ENCODE measurements at regions not wholly inside any gene's neighbourhood (a gene's known extent, or its start where the extent isn't known, plus 50 kb on each side); places are given as distances from the start of the nearest gene placed in this dataset.
"Not testable (repeated sequence)": the region's sequence is repeated elsewhere in the genome, so short reads cannot be mapped to it uniquely, and the experiment has no call there.

DNA sequence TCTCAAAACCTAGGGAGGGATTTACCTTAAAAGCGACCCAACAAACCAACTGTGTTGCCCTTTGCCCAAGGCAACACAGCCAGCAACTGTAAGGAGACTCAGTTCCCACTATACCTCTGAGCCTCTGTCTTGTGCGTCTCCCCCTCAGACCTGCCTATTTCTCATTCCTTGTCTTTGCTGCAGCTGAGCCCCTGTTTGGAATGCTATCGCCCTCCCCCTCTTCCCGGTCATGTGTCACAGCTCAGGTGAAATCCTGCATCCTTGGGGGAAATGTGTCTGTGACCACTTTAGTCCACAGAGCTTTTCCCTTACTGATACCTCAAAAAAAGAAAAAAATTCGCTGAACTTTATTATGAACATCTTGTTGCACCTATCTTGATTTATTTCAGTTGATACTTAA is 52.0 kb upstream of the LRIG1 start:
- no peak for DNase-seq (ENCODE audit: low read depth)

DNA sequence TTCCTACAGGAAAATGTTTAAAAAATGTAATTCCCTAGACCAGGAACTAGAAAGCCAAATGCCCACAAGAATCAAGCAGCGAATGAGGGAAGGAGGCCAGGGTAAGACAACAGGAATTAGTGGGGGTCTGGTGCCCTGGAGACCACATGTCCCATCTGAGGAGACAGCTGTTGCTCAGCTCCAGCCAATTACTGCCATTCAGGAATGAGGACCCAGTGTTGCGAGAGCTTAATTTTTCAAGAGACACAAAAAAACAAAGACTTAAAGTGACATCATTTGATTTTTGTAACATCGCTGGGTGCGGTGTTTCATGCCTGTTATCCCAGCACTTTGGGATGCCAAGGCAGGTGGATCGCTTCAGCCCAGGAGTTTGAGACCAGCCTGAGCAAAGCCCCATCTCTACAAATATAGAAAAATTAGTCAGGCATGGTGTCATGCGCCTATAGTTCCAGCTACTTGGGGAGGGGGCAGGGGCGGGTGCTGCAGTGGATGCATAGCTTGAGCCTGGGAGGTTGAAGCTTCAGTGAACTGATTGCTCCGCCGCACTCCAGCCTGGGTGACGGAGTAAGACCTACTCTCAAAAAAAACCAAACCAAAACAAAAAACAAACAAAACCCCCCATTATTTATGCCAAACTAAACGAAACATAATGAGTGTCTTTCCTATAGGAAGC is 52.8 kb upstream of the LRIG1 start:
- no peak for DNase-seq (ENCODE audit: low read depth)

DNA sequence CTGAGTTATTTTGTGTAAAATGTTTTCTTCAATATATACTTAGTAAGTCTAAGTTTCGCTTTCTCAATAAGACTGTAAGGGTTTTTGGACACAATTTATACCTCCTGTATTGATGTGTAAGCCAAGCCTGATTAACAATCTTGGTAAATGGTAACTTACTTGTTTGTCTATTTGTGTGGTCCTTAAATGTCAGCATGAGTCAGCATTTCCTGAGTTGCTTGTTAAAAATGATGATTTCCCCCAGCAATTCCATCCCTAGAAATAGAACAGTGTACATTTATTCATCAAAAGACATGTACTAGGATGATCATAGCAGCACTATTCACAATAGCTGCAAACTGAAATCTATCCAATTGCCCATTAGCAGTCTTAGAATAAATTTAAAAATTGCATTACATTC is 53.4 kb upstream of the LRIG1 start:
- DNase-seq (ENCODE audit: low read depth): peak; percentile 10

DNA sequence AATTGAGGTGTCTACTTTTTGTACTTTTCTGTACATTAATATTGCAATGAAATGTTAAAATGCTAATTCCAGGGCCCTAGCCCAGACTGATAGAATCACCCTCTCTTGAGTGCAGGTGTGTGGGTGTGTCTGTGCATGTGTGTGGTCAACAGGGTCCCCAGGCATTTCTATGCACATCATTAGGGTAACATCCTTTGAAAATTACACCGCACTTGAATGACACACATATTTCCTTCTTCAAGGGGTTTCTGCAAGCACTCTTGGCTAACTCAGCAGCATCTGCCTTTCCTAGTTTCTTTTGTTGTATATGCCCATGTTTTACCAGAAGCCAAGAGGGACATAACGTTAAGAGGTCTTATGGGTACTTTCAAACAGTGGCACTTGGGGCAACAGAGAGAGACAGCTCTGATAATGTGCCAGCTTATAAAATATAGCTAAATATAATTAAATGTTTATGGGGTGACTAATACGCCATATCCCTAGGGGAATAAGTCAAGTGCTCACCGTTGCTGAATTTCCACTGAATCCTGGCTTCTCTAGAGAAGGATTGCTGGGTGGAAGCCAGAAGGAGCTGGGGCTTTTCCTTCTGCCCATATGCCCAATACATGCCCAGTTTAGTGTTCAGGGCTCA is 54.5 kb upstream of the LRIG1 start:
- no peak for DNase-seq (ENCODE audit: low read depth)

DNA sequence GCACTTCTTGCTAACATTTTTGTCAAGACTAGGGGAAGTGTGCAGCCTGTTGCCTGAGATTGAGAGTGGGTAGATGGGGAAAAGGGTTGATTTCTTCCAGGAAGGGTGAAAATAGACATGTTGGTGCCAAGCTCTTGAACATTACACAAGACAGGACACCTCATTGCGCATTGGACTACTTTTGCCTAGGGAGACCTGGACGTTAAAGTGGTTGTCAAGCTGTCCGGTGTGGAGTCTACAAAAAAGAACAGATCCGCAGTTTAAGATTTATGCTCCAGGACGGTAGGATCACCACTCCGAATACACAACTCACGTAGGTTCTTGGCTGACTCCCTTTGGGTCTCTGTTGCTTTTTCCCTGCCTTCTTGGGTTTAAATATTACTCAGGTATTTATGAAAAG is 56.3 kb upstream of the LRIG1 start:
- no peak for DNase-seq (ENCODE audit: low read depth)

DNA sequence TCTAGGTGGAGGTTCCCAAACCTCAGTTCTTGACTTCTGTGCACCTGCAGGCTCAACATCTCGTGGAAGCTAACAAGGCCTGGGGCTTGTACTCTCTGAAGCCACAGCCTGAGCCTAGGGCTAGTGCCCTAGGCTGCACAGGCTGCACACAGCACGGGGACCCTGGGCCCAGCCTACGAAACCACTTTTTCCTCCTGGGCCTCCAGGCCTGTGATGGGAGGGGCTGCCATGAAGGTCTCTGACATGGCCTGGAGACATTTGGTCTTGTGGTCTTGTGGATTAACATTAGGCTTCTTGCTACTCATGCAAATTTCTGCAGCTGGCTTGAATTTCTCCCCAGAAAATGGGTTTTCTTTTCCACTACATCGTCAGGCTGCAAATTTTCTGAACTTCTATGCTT is 59.1 kb upstream of the LRIG1 start:
- DNase-seq (ENCODE audit: low read depth): not testable (repeated sequence)

DNA sequence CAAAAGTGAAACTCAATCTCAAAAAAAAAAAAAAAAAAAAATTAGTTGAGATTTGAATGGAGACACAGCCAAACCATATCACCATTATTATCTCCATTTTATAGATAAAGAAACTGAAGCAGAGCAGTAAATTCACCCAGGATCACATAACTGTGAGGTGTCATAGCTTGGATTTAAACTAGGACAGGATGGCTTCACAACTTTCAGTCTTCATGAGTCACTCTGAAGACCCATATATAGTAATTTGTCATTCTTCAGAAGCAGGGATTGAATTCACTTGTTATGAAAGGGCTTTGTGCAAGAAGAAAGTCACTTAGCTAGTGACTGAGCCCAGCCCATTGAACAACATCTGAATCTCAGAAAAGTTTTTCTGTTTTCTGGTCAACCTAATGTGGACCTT is 60.5 kb upstream of the LRIG1 start:
- no peak for DNase-seq (ENCODE audit: low read depth)

DNA sequence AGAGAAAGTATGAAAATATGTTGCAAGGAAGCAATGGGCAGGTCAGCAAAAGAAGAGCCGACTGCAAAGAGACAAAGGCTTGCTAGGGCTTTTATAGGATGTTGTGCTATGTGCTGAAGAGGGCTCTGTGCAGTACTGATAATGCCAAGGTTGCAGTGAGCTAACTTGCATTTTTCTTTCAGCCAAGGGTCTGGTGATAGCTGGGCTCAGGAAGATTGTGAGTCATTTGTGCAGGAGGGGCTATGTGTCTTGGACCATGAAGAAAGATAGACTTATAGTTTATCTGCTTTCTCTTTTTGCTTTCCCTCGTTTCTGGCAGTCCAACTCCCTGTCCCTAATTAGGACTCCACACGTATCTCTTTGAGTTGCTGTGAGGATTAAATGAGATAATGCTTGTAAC is 64.5 kb upstream of the LRIG1 start:
- DNase-seq (ENCODE audit: low read depth): no peak

DNA sequence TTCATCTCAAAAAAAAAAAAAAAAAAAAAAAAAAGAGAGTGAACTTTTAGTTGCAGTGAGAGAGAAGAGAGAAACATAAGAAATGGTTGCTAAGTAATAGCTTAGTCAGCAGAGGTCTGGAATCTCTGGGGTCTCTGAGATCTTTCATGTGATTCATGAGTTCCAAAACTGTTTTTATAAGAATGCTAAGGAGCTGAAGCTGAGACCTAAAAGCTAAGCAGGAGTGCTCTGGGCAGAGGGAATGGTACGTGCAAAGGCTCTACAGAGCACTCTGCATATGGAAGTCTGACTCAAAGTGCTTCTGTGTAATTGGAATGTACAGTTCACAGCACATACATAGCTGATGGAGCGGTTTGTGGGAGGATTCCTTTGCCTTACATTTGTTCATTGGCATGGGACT is 66.3 kb upstream of the LRIG1 start:
- DNase-seq (ENCODE audit: low read depth): peak; percentile 45

DNA sequence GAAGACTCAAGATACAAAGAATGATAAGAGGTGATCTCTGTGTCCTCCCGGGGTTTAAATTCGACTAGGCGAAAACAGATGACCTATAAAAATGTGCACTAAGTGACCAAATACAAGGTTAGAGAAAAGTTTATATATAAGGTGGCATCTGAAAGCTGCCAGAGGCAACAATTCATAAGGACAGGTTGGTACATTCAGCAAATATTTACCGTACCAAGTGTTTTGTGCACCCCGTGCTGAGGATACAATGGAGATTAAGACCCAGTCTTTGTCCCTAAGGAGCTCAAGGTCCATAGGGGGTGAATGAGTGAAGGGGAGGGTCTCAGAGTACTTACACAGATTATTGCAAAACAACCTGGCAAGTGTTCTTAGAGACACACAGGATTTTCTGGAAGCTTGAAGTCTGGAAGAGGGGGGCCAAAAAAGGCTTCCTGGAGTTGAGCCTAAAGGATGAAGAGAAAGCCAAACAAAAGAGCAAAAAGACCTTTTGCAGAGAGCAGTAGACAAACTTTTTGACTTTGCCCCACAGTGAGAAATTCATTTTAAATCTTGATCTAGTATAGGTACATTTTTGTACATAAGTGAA is 71.4 kb upstream of the LRIG1 start:
- DNase-seq (ENCODE audit: low read depth): no peak

DNA sequence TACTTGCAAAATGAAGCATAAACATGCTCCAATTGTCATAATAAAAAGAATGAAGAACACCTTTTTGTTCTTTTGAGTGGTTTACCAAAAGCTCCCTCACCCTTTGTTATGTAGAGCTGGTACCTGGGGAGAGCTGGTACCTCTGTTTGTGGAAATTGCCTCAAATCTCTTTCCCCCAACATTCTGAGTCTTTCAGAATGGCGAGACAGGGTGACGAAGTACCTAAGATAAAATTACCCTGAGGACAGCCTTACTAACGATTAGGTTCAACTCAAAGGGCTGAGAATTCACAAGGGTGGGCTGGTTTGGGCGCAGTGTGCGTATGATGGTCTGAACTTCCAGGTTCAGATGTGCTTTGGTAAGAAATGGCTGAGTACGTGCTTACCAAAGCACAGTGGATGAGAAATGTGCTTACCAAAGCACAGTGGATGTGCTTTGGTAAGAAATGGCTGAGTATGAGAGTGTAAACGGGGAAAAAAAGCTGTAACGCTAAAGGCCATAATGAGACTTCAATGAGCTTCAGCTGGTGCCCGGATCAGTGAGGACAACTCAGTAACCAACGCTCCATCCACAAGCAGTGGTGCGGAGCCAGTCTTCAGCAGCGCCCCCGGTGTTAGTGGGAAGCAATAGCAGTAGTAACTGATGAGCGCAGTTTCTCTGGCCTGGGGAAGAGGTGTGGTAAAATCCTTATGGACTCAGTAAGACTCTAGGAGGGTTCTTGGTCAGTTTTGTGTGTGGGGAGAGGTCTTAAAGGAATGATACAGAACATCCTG is 72.3 kb upstream of the LRIG1 start:
- no peak for DNase-seq (ENCODE audit: low read depth)

DNA sequence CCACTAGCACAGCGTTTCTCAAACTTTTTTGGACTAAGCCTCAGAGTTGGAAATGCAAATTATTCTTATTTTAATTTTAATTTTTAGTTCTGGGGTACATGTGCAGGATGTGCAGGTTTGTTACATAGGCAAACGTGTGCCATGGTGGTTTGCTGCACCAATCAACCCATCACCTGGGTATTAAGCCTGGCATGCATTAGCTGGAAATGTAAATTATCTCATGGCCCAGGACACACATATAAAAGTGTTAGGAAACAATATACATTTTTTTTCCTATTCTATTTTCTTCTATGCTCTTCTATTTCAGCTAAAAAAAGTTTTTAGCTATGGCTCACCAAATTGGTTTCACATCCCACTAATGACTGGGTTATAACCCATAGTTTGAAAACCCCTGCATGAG is 73.3 kb upstream of the LRIG1 start:
- DNase-seq (ENCODE audit: low read depth): no peak

DNA sequence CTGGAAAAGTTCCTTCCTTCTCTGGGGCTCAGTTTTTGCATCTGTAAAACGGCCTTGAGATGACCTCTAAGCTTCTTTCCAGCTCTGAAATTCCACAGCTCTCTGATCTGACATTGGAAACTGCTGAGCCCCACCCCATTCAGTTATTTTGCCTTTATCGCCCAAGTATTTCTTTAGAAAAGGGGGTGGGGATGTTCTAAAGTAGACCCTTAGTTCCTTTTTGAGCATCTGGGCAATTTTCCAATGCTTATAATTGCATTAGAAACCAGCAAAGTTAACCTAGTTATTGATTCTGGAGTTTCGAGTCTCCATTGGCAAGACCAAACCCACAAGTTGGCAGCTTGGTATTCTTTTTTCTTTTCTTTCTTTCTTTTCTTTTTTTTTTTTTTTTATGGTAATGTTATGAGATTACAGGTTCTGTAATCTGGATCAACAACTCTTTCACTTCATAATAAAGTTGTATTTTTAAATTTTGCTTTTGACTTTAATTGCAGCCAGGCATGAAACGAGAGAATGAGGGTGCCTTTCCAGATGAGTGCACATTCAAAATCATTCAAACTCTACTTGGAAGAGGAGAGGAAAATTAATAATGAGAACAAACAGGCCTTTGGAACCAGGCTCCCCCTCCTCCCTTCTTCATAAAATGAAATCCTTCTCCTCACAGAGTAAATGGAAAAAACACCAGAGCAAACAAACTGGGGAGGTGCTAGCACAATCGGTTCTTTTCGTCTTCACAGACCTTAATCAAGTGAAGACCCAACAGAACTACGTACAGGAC is 76.8 kb upstream of the LRIG1 start:
- no peak for DNase-seq (ENCODE audit: low read depth)

DNA sequence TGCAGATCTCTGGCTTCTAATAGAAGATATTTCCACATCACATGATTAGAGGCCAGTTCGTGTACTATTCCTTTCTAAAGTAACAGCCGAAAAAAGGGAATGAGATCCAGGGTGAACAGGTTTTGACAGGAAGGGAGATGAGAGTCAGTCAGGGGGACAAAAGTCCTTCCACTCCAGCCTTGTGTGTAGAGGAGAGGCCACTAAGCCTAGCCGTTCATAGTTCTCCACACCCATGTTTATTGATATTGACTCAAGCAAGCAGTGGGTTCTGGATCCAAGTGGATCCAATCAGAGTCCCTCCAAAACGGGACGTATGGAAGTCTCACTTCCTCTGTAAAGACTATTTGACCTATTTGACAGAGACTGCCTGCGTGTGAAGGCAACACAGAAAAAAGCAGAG is 80.4 kb upstream of the LRIG1 start:
- DNase-seq (ENCODE audit: low read depth): no peak

DNA sequence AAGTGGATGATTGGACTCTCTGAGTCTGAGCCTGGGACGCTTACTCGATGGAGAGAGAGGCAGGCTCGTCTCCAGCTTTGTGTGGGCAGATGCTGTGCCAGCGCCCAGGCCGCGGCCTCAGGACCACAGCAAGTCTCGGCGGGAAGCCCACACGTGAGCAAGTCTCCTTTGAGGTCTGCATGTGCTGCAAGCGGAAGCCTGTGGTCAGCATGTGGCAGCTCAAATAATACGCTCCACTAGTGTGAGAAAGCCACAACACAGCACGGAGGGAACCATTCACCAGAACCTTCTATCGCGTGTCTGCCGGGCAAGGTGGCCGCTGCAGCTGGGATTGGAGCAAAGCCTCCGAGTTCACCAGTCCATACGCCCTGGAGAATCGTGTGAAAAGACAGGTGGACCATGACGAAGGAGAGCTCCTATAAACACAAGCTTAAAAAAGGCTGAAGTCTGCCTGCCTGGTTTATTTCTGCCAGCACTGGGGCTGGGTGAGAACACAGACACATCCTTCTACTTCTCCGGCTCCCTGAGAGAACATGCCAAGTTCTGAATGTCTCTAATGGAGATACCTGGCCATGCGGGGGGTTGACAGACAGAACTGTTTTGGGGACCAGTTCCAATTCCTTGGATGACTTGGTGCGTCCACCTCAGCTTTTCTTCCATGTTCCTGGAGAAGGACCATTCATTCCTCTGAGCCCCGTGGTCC is 82.0 kb upstream of the LRIG1 start:
- DNase-seq (ENCODE audit: low read depth): no peak

DNA sequence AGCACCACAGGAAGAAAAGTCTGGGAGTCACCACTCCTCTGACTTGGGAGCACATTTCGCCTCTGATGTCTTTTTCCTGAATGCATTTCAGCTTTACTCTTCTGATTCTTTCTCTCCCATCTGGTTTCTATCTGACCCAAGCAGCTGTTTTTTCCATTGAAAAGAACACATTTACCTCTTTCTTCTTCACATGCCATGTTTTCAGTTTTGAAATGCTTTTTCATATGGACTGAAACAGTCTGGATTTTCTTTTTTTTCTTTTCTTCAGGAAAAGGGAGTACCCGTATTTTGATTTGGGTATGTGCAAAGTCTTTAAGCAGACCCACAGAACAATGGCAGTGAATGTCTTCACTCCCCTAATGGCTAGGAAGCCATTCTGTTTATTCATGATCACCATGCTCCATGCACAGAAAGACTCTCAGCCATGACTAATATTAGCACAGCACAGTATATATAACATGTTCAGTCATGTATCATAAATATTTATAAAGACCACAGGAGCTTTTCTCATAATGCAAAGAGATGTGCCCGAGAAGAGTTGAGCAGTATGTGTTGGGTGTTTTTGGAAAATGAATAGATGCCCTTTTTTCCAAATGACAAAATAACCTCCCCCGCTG is 82.7 kb upstream of the LRIG1 start:
- DNase-seq (ENCODE audit: low read depth): no peak

DNA sequence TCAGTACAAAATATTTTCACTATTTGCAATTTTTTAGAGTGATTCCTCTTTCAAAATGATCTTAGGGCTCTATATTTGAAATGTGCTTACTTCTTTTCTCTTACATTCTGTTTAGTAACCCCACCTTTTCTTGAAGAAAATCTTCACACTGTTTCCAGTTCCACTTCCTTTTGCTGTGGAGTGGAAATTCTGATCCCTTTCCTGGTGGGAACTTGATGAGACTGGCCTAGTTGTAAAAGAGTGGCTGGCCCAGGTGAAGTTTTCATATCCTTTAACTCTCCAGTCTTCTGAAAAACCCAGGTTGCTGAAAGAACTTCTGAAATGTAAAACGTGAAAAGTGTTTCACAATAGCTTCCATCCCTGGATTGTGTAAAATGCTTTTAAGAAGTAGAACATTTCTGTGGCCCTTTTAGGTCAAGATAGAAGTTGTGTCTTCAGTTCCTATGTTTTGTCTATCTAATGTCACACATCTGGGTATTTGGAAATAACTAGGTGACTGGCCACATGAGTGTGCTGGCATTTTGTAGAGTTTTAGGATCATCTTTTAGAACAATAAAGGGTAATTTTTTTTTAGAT is 84.8 kb upstream of the LRIG1 start:
- DNase-seq (ENCODE audit: low read depth): no peak

DNA sequence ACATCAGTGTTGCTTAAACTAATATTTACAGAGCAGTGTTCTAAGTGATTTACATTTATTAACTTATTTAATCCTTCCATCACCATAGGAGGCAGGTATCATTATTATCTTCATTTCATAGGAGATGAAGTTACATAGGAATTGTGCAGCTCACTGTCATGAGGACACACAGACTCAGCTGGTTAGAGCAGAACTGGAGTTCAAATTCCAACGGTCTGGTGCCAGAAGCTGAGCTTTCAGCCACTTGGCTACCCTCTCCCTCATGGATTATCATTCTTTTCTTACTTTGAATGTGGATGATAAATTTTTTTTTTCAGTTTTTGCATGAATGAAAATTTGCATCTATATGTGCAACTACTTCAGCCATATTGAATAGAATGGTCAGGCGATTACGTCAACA is 86.0 kb upstream of the LRIG1 start:
- no peak for DNase-seq (ENCODE audit: low read depth)

DNA sequence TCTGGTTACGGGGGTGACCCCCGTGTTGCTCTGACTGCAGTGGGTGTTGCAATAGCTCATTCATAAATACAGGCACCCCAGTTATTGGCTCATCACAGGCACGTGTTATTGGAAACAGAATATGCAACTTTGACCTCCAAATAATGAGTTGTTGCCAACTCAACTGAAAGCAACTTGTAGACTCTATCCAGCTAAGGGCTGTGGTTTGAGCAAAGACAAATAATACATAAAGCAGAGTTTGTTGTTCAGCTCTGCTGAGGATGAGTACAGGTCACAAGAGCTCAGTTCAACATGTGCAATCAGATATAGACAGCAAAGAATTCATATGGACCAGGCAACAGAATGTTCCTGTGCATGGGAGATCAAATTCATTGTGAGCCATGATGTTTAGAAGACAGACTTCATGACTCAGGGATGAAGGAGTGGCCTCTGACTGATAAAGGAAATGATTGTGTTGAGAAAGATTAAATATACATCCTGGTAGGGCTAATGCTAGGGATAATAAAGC is 87.6 kb upstream of the LRIG1 start:
- no peak for DNase-seq (ENCODE audit: low read depth)

DNA sequence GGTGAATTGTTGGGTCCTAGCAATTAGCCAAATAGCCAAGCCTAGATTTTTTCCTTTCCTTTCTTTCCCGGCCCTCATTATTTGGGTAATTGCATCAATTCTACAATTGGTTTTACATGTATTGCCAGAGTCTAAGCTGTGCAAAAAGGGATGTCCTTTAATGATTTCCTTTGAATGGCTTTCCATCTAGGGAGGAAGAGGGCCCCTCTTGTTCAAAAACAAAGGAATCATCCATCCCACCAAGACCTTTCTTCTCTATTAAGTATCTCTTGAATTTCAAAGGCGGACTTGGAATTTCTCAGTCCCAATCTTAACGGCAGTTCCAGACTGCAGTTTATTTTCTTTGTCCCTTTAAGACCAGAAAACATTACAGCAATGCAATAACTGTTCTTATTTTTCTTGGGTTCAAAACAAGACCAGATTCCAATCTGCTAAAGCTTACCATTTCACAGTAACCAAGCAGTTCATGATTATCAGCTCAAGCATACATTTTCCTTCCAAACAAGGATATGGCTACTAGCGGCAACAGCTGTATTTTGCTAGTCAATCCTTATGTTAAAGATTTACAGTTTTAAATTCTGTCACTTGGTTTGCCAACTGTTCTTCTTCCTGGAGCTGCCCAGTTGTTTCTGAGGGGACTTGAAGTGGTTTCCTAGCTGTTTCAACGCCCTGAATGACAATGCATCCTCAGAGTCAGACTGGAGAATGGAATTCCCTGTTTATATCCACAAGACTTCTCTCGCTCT is 91.4 kb upstream of the LRIG1 start:
- DNase-seq (ENCODE audit: low read depth): no peak
